B cell (primary cell): ENCODE measurements at regions not wholly inside any gene's neighbourhood (a gene's known extent, or its start where the extent isn't known, plus 50 kb on each side); places are given as distances from the start of the nearest gene placed in this dataset.
A peak's percentile ranks its signal among the peaks of the same experiment; 100 is the strongest.

ENCODE experiments used
- ATAC-seq: fragments of 200-7000 bp; cut with Tn5 transposase; one replicate; pipeline ENCODE4 v1.10.0; 2021; ENCODE audit warnings: low read depth, mild to moderate bottlenecking, moderate number of reproducible peaks, moderate library complexity
- CTCF ChIA-PET: fragments of 350-600 bp; sonication (Branson Sonifier 250); formaldehyde crosslinking; loops from one replicate; lab custom pipeline; 2021; ENCODE audit warnings: antibody characterized with exemption, inconsistent platforms; lab: Charles Lee
- POLR2A ChIA-PET: fragments of 350-600 bp; sonication (Branson Sonifier 250); formaldehyde crosslinking; loops from one replicate; lab custom pipeline; 2021; ENCODE audit warnings: antibody characterized with exemption; lab: Charles Lee
- DNase-seq: peaks from one replicate; pipeline ENCODE4 v3.0.0; 2013
- H2AFZ ChIP-seq: 2 replicates; pipeline ENCODE4 v1.6.1; 2012; ENCODE audit warnings: mild to moderate bottlenecking, low read depth, low read length; ENCODE audit not compliant: insufficient read depth, poor library complexity, severe bottlenecking
- H3K27ac ChIP-seq, 2 donors: 1 replicate in 1 of 2; 2 replicates in 1 of 2; pipeline ENCODE4 v1.5.1; 2012 to 2013; ENCODE audit warnings: low read length in 2 of 2, mild to moderate bottlenecking in 2 of 2, moderate library complexity in 1 of 2
- H3K27me3 ChIP-seq, 4 experiments: fragments of 200-600 bp in 1 of 4; sonication (generic) in 1 of 4; replicated peaks in 1 of 4; 1 replicate in 2 of 4; 2 replicates in 2 of 4; pipeline versions ENCODE4 v1.6.1 to v1.7.0; 2013 to 2016; ENCODE audit warnings: low read length in 3 of 4, mild to moderate bottlenecking in 2 of 4, mixed read lengths in 1 of 4, moderate library complexity in 1 of 4; ENCODE audit not compliant: insufficient read depth in 4 of 4, control insufficient read depth in 3 of 4; ENCODE audit errors: control extremely low read depth in 1 of 4
- H3K36me3 ChIP-seq, 2 experiments: replicated peaks in 1 of 2; 1 replicate in 1 of 2; 2 replicates in 1 of 2; pipeline versions ENCODE4 v1.6.1 to v1.7.1; 2013; ENCODE audit warnings: low read length in 1 of 2; ENCODE audit not compliant: insufficient read depth in 2 of 2, control insufficient read depth in 1 of 2; ENCODE audit errors: control extremely low read depth in 1 of 2, extremely low read depth in 1 of 2
- H3K4me1 ChIP-seq, 2 donors: fragments of 200-600 bp in 1 of 2; sonication (generic) in 1 of 2; 1 replicate in 1 of 2; 2 replicates in 1 of 2; pipeline versions ENCODE4 v1.5.1 to v1.6.1; 2013 to 2017; ENCODE audit warnings: low read length in 2 of 2; ENCODE audit not compliant: control insufficient read depth in 2 of 2, insufficient read depth in 2 of 2
- H3K4me2 ChIP-seq: replicated peaks from 2 replicates; pipeline ENCODE3; 2012; ENCODE audit warnings: mild to moderate bottlenecking, low read depth, low read length; ENCODE audit not compliant: poor library complexity, severe bottlenecking
- H3K4me3 ChIP-seq, 5 experiments: fragments of 200-600 bp in 1 of 5; sonication (generic) in 1 of 5; 1 replicate in 3 of 5; 2 replicates in 2 of 5; pipeline versions ENCODE4 v1.5.1 to v1.7.0; 2011 to 2016; ENCODE audit warnings: low read length in 4 of 5, mild to moderate bottlenecking in 4 of 5, low read depth in 2 of 5, control low read depth in 1 of 5, moderate library complexity in 1 of 5; ENCODE audit not compliant: insufficient read depth in 1 of 5; ENCODE audit errors: control extremely low read depth in 1 of 5, extremely low read depth in 1 of 5
- H3K79me2 ChIP-seq: fragments of 200-600 bp; sonication (generic); one replicate; pipeline ENCODE4 v1.6.0; 2016; ENCODE audit warnings: low read length; ENCODE audit not compliant: control insufficient read depth, insufficient read depth
- H3K9ac ChIP-seq: fragments of 200-600 bp; sonication (generic); 2 replicates; pipeline ENCODE4 v1.6.1; 2017; ENCODE audit warnings: mild to moderate bottlenecking, low read length, moderate library complexity
- H3K9me3 ChIP-seq, 3 donors: one replicate each; pipeline versions ENCODE4 v1.6.1 to v1.7.1; 2013; ENCODE audit warnings: low read length in 2 of 3; ENCODE audit not compliant: control insufficient read depth in 2 of 3, insufficient read depth in 1 of 3; ENCODE audit errors: control extremely low read depth in 1 of 3
- H4K20me1 ChIP-seq: 2 replicates; pipeline ENCODE4 v1.6.0; 2012; ENCODE audit warnings: mild to moderate bottlenecking, low read length; ENCODE audit not compliant: insufficient read depth, control insufficient read depth, poor library complexity, severe bottlenecking
- H3K27ac Mint-ChIP-seq: one replicate; pipeline ENCODE4 v1.8.0; 2021; ENCODE audit warnings: mixed read lengths
- H3K27me3 Mint-ChIP-seq: one replicate; pipeline ENCODE4 v1.8.0; 2021; ENCODE audit warnings: mixed read lengths
- H3K4me1 Mint-ChIP-seq: one replicate; pipeline ENCODE4 v1.8.0; 2021; ENCODE audit warnings: mixed read lengths
- H3K4me3 Mint-ChIP-seq: one replicate; pipeline ENCODE4 v1.8.0; 2021; ENCODE audit warnings: mixed read lengths
- H3K9me3 Mint-ChIP-seq: one replicate; pipeline ENCODE4 v1.8.0; 2022; ENCODE audit warnings: mixed read lengths; ENCODE audit not compliant: insufficient read depth
- CTCF ChIP-seq: fragments of 200-600 bp; IDR thresholded peaks from one replicate; pipeline ENCODE4 v1.8.0; 2022; ENCODE audit warnings: antibody characterized with exemption, mild to moderate bottlenecking
- EZH2 ChIP-seq: IDR thresholded peaks from 2 replicates; pipeline ENCODE4 v1.6.1; 2012; ENCODE audit warnings: borderline replicate concordance, low read depth, mild to moderate bottlenecking, moderate library complexity, low read length; ENCODE audit not compliant: insufficient read depth, poor library complexity, severe bottlenecking
- WGBS: methylation state at CpG from one replicate; pipeline ENCODE4 v1.1.5; 2013; ENCODE audit warnings: missing lambda C conversion rate; ENCODE audit not compliant: insufficient coverage; 5-methylcytosine and 5-hydroxymethylcytosine counted together
- intact Hi-C: fragments of 100-400 bp; cut with micrococcal nuclease; formaldehyde crosslinking; loops from one replicate; pipeline ENCODE4 v1.10.0; 2022

GRCh38 chr3:59406943-59407342 is 357.1 kb upstream of the CFAP20DC start:
- no peak for TF ChIP-seq CTCF
- no peak for TF ChIP-seq EZH2
- peaks cover 10% of the 10 kb centered on the region for H3K4me1 Mint-ChIP-seq
- Histone ChIP-seq H3K4me3 (no peak overlapping the region), H3K79me2 (no peaks in the 10 kb centered on the region), H3K9ac (no peak overlapping the region), H3K9me3 (no peaks in the 10 kb centered on the region), H3K4me1 (no peaks in the 10 kb centered on the region), H3K36me3 (no peaks in the 10 kb centered on the region), H2AFZ (peak overlapping the region; percentile 26), H4K20me1 (no peaks in the 10 kb centered on the region), H3K27me3 (no peaks in the 10 kb centered on the region), H3K27ac (no peak overlapping the region), H3K4me2 (no peak overlapping the region)
- no peak for ATAC-seq
- H3K27me3 Mint-ChIP-seq = no peaks in the 10 kb centered on the region
- H3K4me3 Mint-ChIP-seq = no peak overlapping the region
- DNase-seq = no peak
- no peaks in the 10 kb centered on the region for H3K9me3 Mint-ChIP-seq
- no peak overlapping the region for H3K27ac Mint-ChIP-seq
- 55% methylated on average over 2 of the region's 2 CpGs for WGBS
- POLR2A ChIA-PET = no interaction called here
- CTCF ChIA-PET = no interaction called here
- intact Hi-C loops = no loop called here

DNA sequence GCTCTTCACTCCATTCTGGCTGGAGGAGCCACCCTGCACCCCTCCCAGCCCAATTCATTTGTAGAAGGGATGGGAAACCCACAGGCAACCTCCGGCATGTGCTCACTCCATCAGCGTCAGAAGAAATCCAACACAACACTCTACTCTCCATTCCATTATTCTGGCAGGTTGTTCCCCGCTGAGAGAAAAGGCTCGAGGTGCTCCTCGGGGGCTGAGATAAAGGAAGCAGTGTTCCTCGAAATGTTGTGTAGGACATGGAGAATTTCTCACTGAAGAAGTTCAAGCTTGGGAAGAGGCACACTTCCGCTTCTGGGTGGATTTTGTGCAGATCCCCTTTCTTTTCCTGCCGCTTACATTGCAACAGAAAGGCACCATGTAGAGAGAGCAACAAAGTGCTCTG is 355.0 kb upstream of the CFAP20DC start:
- Histone ChIP-seq H3K36me3 (no peaks in the 10 kb centered on the region), H3K4me1 (no peaks in the 10 kb centered on the region), H3K27me3 (no peaks in the 10 kb centered on the region), H3K27ac (no peak overlapping the region), H4K20me1 (no peaks in the 10 kb centered on the region), H3K9me3 (no peaks in the 10 kb centered on the region), H3K79me2 (no peaks in the 10 kb centered on the region), H3K4me2 (no peak overlapping the region), H3K9ac (no peak overlapping the region), H3K4me3 (no peak overlapping the region), H2AFZ (no peak overlapping the region)
- intact Hi-C loops = no loop called here
- ChIA-PET POLR2A (no interaction called here), CTCF (no interaction called here)
- DNase-seq (no peak), ATAC-seq (no peak)
- TF ChIP-seq EZH2 (no peak), CTCF (no peak)
- H3K27me3 Mint-ChIP-seq = no peaks in the 10 kb centered on the region
- H3K4me3 Mint-ChIP-seq = no peak overlapping the region
- H3K9me3 Mint-ChIP-seq = no peaks in the 10 kb centered on the region
- H3K27ac Mint-ChIP-seq = no peak overlapping the region
- peaks cover 10% of the 10 kb centered on the region for H3K4me1 Mint-ChIP-seq
- 98% methylated on average over 6 of the region's 8 CpGs for WGBS
